ENCODE measurements at regions not wholly inside any gene's neighbourhood (a gene's known extent, or its start where the extent isn't known, plus 50 kb on each side); places are given as distances from the start of the nearest gene placed in this dataset.

DNA sequence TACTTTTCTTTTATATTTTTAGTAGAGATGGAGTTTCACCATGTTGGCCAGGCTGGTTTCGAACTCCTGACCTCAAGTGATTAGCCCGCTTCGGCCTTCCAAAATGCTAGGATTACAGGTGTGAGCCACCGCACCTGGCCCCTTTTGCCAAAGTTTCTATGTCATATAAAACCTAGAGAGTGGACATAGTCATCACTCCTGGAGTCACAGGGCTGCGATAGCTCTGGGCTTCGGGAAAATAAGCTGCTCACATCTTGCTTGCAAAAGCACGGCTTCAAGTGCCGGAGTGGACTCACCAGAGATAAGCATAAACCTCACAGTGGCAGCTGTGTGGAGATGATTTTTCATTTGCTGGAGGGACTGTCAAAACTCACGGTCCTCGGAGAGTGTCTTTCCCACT, 171.2 kb downstream of the TEX29 start:
- no peak overlapping the region for H3K27ac ChIP-seq
- no peaks in the 10 kb centered on the region for H3K36me3 ChIP-seq (ENCODE audit: low read depth)
- H3K4me3 ChIP-seq, result no peak overlapping the region
- 0 out of 2 replicates have a peak, but pooled peaks cover 3% of the 10 kb centered on the region for H4K20me1 ChIP-seq (ENCODE audit: insufficient read depth)
- no peak overlapping the region for H3K4me2 ChIP-seq
- H2AFZ ChIP-seq, result no peak overlapping the region
- H3F3A ChIP-seq (ENCODE audit: insufficient read depth, low read depth), result no peaks in the 10 kb centered on the region
- no peaks in the 10 kb centered on the region for H3K79me2 ChIP-seq (ENCODE audit: low read depth)
- ChIA-PET POLR2A (ENCODE audit: unreplicated experiment) (no interaction called here), CTCF (interaction anchor here (0.6 kb wide), 1 partner anchor 734 kb away, joined by 3 read pairs; no protein-coding TSS in a partner anchor)
- H3K9me3 ChIP-seq (ENCODE audit: insufficient read depth, low read depth), result peaks cover 3% of the 10 kb centered on the region; the same call in 1 of the 2 replicates
- TF ChIP-seq, protein P1, sequence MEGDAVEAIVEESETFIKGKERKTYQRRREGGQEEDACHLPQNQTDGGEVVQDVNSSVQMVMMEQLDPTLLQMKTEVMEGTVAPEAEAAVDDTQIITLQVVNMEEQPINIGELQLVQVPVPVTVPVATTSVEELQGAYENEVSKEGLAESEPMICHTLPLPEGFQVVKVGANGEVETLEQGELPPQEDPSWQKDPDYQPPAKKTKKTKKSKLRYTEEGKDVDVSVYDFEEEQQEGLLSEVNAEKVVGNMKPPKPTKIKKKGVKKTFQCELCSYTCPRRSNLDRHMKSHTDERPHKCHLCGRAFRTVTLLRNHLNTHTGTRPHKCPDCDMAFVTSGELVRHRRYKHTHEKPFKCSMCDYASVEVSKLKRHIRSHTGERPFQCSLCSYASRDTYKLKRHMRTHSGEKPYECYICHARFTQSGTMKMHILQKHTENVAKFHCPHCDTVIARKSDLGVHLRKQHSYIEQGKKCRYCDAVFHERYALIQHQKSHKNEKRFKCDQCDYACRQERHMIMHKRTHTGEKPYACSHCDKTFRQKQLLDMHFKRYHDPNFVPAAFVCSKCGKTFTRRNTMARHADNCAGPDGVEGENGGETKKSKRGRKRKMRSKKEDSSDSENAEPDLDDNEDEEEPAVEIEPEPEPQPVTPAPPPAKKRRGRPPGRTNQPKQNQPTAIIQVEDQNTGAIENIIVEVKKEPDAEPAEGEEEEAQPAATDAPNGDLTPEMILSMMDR (conservative IDR thresholded peaks at IDR 0.05), result no peak
- TF ChIP-seq EZH2 (IDR thresholded peaks at IDR 0.05; ENCODE audit: low read depth), result no peak
- no peaks in the 10 kb centered on the region for H3K4me1 ChIP-seq (replicated peaks; ENCODE audit: insufficient read depth)
- H3K27me3 ChIP-seq (ENCODE audit: insufficient read depth, low read depth), result peaks cover 90% of the 10 kb centered on the region
- no TSS peak for BruUV-seq (replicated peaks)
- DNase-seq, result no peak
- no peaks in the 10 kb centered on the region for H3K9me2 ChIP-seq (ENCODE audit: insufficient read depth)
- intact Hi-C loops (cut with micrococcal nuclease; ENCODE audit: unreplicated experiment), result no loop called here

DNA sequence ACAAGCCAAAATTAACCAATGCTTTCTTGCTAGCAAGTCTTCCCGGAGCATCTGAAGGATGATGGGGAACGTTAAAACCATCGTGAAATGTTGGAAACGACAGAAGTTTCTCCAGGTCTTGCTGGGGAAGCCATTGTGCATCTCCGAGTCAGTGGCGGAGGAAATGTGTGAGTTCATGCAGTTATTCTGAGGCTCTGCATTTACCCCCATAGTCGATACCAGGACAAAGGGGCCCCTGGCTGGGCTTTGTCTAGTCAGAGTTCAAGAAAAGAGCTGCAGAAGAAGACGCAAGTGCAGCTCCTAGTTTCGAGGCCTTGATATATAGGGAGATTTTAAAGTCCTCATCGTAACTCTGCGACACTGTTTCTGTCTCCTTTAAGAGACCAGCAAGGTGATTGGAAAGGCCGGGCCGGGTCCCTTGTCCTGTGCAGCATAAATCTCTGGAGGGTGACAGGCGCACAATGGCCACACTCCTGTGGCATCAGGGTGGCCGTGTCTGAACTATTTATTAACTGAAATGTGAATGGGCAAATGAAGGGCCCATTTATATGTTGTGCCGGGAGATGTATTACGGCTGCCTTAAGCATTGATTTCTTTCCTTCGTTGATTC, 172.0 kb downstream of the TEX29 start:
- no peaks in the 10 kb centered on the region for H3K79me2 ChIP-seq (ENCODE audit: low read depth)
- POLR2A ChIA-PET (ENCODE audit: unreplicated experiment), result no interaction called here
- no peak overlapping the region for H2AFZ ChIP-seq
- H3K27me3 ChIP-seq (ENCODE audit: insufficient read depth, low read depth), result peaks cover 82% of the 10 kb centered on the region
- no peak overlapping the region for H3K27ac ChIP-seq
- no TSS peak for BruUV-seq (replicated peaks)
- H4K20me1 ChIP-seq (ENCODE audit: insufficient read depth), result 0 out of 2 replicates have a peak, but pooled peaks cover 3% of the 10 kb centered on the region
- H3K36me3 ChIP-seq (ENCODE audit: low read depth), result no peaks in the 10 kb centered on the region
- H3K9me2 ChIP-seq (ENCODE audit: insufficient read depth), result no peaks in the 10 kb centered on the region
- intact Hi-C loops (cut with micrococcal nuclease; ENCODE audit: unreplicated experiment), result no loop called here
- no peak for DNase-seq
- no peak overlapping the region for H3K4me3 ChIP-seq
- H3K9me3 ChIP-seq (ENCODE audit: insufficient read depth, low read depth), result 0 out of 2 replicates have a peak, but pooled peaks cover 3% of the 10 kb centered on the region
- H3K4me1 ChIP-seq (replicated peaks; ENCODE audit: insufficient read depth), result no peaks in the 10 kb centered on the region
- CTCF ChIA-PET, result no interaction called here
- TF ChIP-seq, protein P1 (conservative IDR thresholded peaks at IDR 0.05), result no peak
- TF ChIP-seq EZH2 (IDR thresholded peaks at IDR 0.05; ENCODE audit: low read depth), result no peak
- H3F3A ChIP-seq (ENCODE audit: insufficient read depth, low read depth), result no peaks in the 10 kb centered on the region
- H3K4me2 ChIP-seq, result no peak overlapping the region

DNA sequence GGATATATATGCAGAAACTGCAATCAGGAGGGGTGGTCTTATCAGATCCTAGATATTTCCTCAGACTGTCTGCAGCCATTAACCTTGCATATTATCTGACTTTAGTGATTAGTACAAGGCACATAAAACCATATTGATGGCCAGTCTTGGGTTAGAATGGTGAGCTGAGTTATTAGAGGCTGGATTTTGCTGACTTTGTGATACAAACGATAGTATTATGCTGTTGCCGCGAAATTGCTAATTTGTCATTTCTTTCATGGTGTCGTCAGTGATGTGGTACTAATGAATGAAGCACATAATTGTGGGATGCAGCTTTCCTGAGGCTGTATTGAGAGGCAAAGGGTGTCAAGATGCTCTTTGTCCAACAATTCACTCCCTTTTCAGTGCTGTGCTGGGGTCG, 172.5 kb downstream of the TEX29 start:
- Histone ChIP-seq H3K27ac (no peak overlapping the region), H3K4me1 (replicated peaks; ENCODE audit: insufficient read depth) (no peaks in the 10 kb centered on the region), H3K4me2 (no peak overlapping the region), H3K9me3 (ENCODE audit: insufficient read depth, low read depth) (0 out of 2 replicates have a peak, but pooled peaks cover 3% of the 10 kb centered on the region), H2AFZ (no peak overlapping the region), H4K20me1 (ENCODE audit: insufficient read depth) (0 out of 2 replicates have a peak, but pooled peaks cover 3% of the 10 kb centered on the region), H3K79me2 (ENCODE audit: low read depth) (no peaks in the 10 kb centered on the region), H3K36me3 (ENCODE audit: low read depth) (no peaks in the 10 kb centered on the region), H3F3A (ENCODE audit: insufficient read depth, low read depth) (no peaks in the 10 kb centered on the region), H3K27me3 (ENCODE audit: insufficient read depth, low read depth) (peaks cover 77% of the 10 kb centered on the region), H3K9me2 (ENCODE audit: insufficient read depth) (no peaks in the 10 kb centered on the region), H3K4me3 (no peak overlapping the region)
- TF ChIP-seq, protein P1 (conservative IDR thresholded peaks at IDR 0.05), result no peak
- no peak for TF ChIP-seq EZH2 (IDR thresholded peaks at IDR 0.05; ENCODE audit: low read depth)
- BruUV-seq (replicated peaks), result no TSS peak
- DNase-seq, result no peak
- POLR2A ChIA-PET (ENCODE audit: unreplicated experiment), result no interaction called here
- CTCF ChIA-PET, result no interaction called here
- intact Hi-C loops (cut with micrococcal nuclease; ENCODE audit: unreplicated experiment), result no loop called here

Measured in PC-9 (cell line).